Pancreas (tissue), 10 donors: ENCODE measurements at regions not wholly inside any gene's neighbourhood (a gene's known extent, or its start where the extent isn't known, plus 50 kb on each side); places are given as distances from the start of the nearest gene placed in this dataset.
"Not testable (repeated sequence)": the region's sequence is repeated elsewhere in the genome, so short reads cannot be mapped to it uniquely, and the experiment has no call there.

Experiments used
- ATAC-seq, 4 donors: fragments of 200-7000 bp; cut with Tn5 transposase; one replicate each; pipeline versions ENCODE4 v1.8.0 to v1.9.1; 2020; ENCODE audit warnings: mild to moderate bottlenecking in 4 of 4, moderate library complexity in 4 of 4
- DNase-seq, 6 donors: peaks; one replicate each; pipeline ENCODE4 v3.0.0-alpha.2; 2020
- FAIRE-seq: peaks from 2 replicates; lab custom pipeline; 2012; peaks lifted over from hg19 to GRCh38; lab: Jason Lieb, UNC
- H3K27ac ChIP-seq, 4 donors: fragments of 200-600 bp; sonication (generic); 1 replicate in 3 of 4; 2 replicates in 1 of 4; pipeline versions ENCODE4 v1.5.0 to v1.8.0; 2020
- H3K27me3 ChIP-seq, 4 donors: fragments of 200-600 bp; one replicate each; pipeline ENCODE4 v1.8.0; 2021
- H3K36me3 ChIP-seq, 3 donors: fragments of 200-600 bp; sonication (generic) in 1 of 3; one replicate each; pipeline versions ENCODE4 v1.5.0 to v1.8.0; 2020 to 2021
- H3K4me1 ChIP-seq, 3 donors: fragments of 200-600 bp; one replicate each; pipeline ENCODE4 v1.8.0; 2021
- H3K4me3 ChIP-seq, 4 donors: fragments of 200-600 bp; sonication (generic) in 2 of 4; one replicate each; pipeline versions ENCODE4 v1.5.0 to v1.8.0; 2020 to 2021
- H3K9me3 ChIP-seq, 4 donors: fragments of 200-600 bp; one replicate each; pipeline ENCODE4 v1.8.0; 2021
- CTCF ChIP-seq, 4 donors: fragments of 200-600 bp; sonication (generic) in 3 of 4; IDR thresholded peaks; one replicate each; pipeline versions ENCODE4 v1.5.0 to v1.8.0; 2021; ENCODE audit warnings: antibody characterized with exemption in 4 of 4
- WGBS, 2 donors: extraction: QIAGEN DNeasy Blood & Tissue Kit; methylation state at CpG; one replicate each; pipeline ENCODE4 v1.1.7; 2013; 5-methylcytosine and 5-hydroxymethylcytosine counted together
- intact Hi-C, 3 donors: fragments of 100-400 bp; cut with DNase I; formaldehyde crosslinking; loops; one replicate each; pipeline versions ENCODE4 v1.11.1 to v1.14.2; 2022
- donor health status: healthy with polysubstance abuse.
- donor health status: DM: no; HTN: no; CAD: no; lungs with moderate emphysema.
- donor health status: DM: no; HTN: no; CAD: no.
- donor health status: control.
- donor health status: control.
- donor health status: Bipolar disorder and iron deficiency.
- donor health status: DM: yes; HTN: yes; CAD: no.
- donor health status: DM: no; HTN: no; CAD: no.
- donor health status: DM: no; HTN: no; CAD: no.
- donor health status: DM: yes; HTN: yes; CAD: no.

- intact Hi-C loops, result loop anchor here in 2 of 3 donors (10.0 kb wide), 1 partner anchor 257 kb away; no protein-coding TSS in a partner anchor
- H3K27me3 ChIP-seq, result no peaks in the 10 kb centered on the region
- TF ChIP-seq CTCF (IDR thresholded peaks at IDR 0.05), result no peak
- WGBS, 2 donors, result 64 to 65% methylated on average over 2 of the region's 2 CpGs
- H3K9me3 ChIP-seq, result no peaks in the 10 kb centered on the region
- no peaks in the 10 kb centered on the region for H3K4me1 ChIP-seq
- no peak overlapping the region for H3K27ac ChIP-seq
- no peak overlapping the region for H3K4me3 ChIP-seq
- FAIRE-seq, result no peak
- no peak for DNase-seq
- no peak for ATAC-seq
- H3K36me3 ChIP-seq, result no peaks in the 10 kb centered on the region
These were observed 160.2 kb downstream of the RGS9 start for GRCh38 chr17:65297384-65297783.

GRCh38 chr17:65294181-65294719, 157.1 kb downstream of the RGS9 start:
- DNase-seq, result peak; percentile 32 to 68 (median 58)
- Histone ChIP-seq H3K4me3 (no peak overlapping the region), H3K36me3 (no peaks in the 10 kb centered on the region), H3K27ac (no peak overlapping the region), H3K4me1 (no peaks in the 10 kb centered on the region), H3K9me3 (no peaks in the 10 kb centered on the region), H3K27me3 (no peaks in the 10 kb centered on the region)
- peak; percentile 49 to 69 (median 58) for TF ChIP-seq CTCF (IDR thresholded peaks at IDR 0.05)
- WGBS, 2 donors, result 14 to 19% methylated on average over 10 of the region's 10 CpGs
- intact Hi-C loops, result loop anchor here in 2 of 3 donors (5.0 to 10.0 kb wide), 2 partner anchors 261 to 873 kb away; no protein-coding TSS in a partner anchor
- ATAC-seq, result peak; percentile 84 to 95 (median 94)
- FAIRE-seq, result no peak

- FAIRE-seq (no peak), ATAC-seq (no peak), DNase-seq (no peak)
- H3K4me3 ChIP-seq, result no peak overlapping the region
- intact Hi-C loops, result loop anchor here in 2 of 3 donors (5.0 to 10.0 kb wide), 2 partner anchors 261 to 874 kb away; no protein-coding TSS in a partner anchor
- TF ChIP-seq CTCF (IDR thresholded peaks at IDR 0.05), result no peak
- no peaks in the 10 kb centered on the region for H3K9me3 ChIP-seq
- H3K27ac ChIP-seq, result no peak overlapping the region
- H3K27me3 ChIP-seq, result no peaks in the 10 kb centered on the region
- H3K36me3 ChIP-seq, result no peaks in the 10 kb centered on the region
- no peaks in the 10 kb centered on the region for H3K4me1 ChIP-seq
- 69 to 76% methylated on average over 12 of the region's 12 CpGs for WGBS, 2 donors
These were observed 156.5 kb downstream of the RGS9 start for GRCh38 chr17:65293584-65294180.

GRCh38 chr17:65292430-65292829, 155.3 kb downstream of the RGS9 start:
- TF ChIP-seq CTCF (IDR thresholded peaks at IDR 0.05), result no peak
- Histone ChIP-seq H3K4me3 (no peak overlapping the region), H3K9me3 (no peaks in the 10 kb centered on the region), H3K27me3 (no peaks in the 10 kb centered on the region), H3K4me1 (no peaks in the 10 kb centered on the region), H3K36me3 (no peaks in the 10 kb centered on the region), H3K27ac (no peak overlapping the region)
- ATAC-seq (no peak), FAIRE-seq (no peak), DNase-seq (no peak)
- intact Hi-C loops, result loop anchor here in 2 of 3 donors (5.0 to 10.0 kb wide), 2 partner anchors 262 to 875 kb away; no protein-coding TSS in a partner anchor
- WGBS, 2 donors, result 67 to 79% methylated on average over 11 of the region's 11 CpGs

- not testable (repeated sequence) for ATAC-seq, FAIRE-seq, DNase-seq, H3K9me3 ChIP-seq, H3K4me3 ChIP-seq, H3K27me3 ChIP-seq, H3K36me3 ChIP-seq, H3K27ac ChIP-seq, H3K4me1 ChIP-seq
- WGBS, 2 donors, result 78 to 93% methylated on average over 7 of the region's 7 CpGs
- intact Hi-C loops, result loop anchor here in 2 of 3 donors (5.0 to 10.0 kb wide), 2 partner anchors 264 to 876 kb away; no protein-coding TSS in a partner anchor
These were observed 154.1 kb downstream of the RGS9 start for GRCh38 chr17:65291301-65291700.
